B cell (primary cell): ENCODE measurements at regions not wholly inside any gene's neighbourhood (a gene's known extent, or its start where the extent isn't known, plus 50 kb on each side); places are given as distances from the start of the nearest gene placed in this dataset.

Experiments used
- ATAC-seq: fragments of 200-7000 bp; cut with Tn5 transposase; one replicate; pipeline ENCODE4 v1.10.0; 2021; ENCODE audit warnings: low read depth, mild to moderate bottlenecking, moderate number of reproducible peaks, moderate library complexity
- CTCF ChIA-PET: fragments of 350-600 bp; sonication (Branson Sonifier 250); formaldehyde crosslinking; loops from one replicate; lab custom pipeline; 2021; ENCODE audit warnings: antibody characterized with exemption, inconsistent platforms; lab: Charles Lee
- POLR2A ChIA-PET: fragments of 350-600 bp; sonication (Branson Sonifier 250); formaldehyde crosslinking; loops from one replicate; lab custom pipeline; 2021; ENCODE audit warnings: antibody characterized with exemption; lab: Charles Lee
- DNase-seq: peaks from one replicate; pipeline ENCODE4 v3.0.0; 2013
- H2AFZ ChIP-seq: 2 replicates; pipeline ENCODE4 v1.6.1; 2012; ENCODE audit warnings: mild to moderate bottlenecking, low read depth, low read length; ENCODE audit not compliant: insufficient read depth, poor library complexity, severe bottlenecking
- H3K27ac ChIP-seq, 2 donors: 1 replicate in 1 of 2; 2 replicates in 1 of 2; pipeline ENCODE4 v1.5.1; 2012 to 2013; ENCODE audit warnings: low read length in 2 of 2, mild to moderate bottlenecking in 2 of 2, moderate library complexity in 1 of 2
- H3K27me3 ChIP-seq, 4 experiments: fragments of 200-600 bp in 1 of 4; sonication (generic) in 1 of 4; replicated peaks in 1 of 4; 1 replicate in 2 of 4; 2 replicates in 2 of 4; pipeline versions ENCODE4 v1.6.1 to v1.7.0; 2013 to 2016; ENCODE audit warnings: low read length in 3 of 4, mild to moderate bottlenecking in 2 of 4, mixed read lengths in 1 of 4, moderate library complexity in 1 of 4; ENCODE audit not compliant: insufficient read depth in 4 of 4, control insufficient read depth in 3 of 4; ENCODE audit errors: control extremely low read depth in 1 of 4
- H3K36me3 ChIP-seq, 2 experiments: replicated peaks in 1 of 2; 1 replicate in 1 of 2; 2 replicates in 1 of 2; pipeline versions ENCODE4 v1.6.1 to v1.7.1; 2013; ENCODE audit warnings: low read length in 1 of 2; ENCODE audit not compliant: insufficient read depth in 2 of 2, control insufficient read depth in 1 of 2; ENCODE audit errors: control extremely low read depth in 1 of 2, extremely low read depth in 1 of 2
- H3K4me1 ChIP-seq, 2 donors: fragments of 200-600 bp in 1 of 2; sonication (generic) in 1 of 2; 1 replicate in 1 of 2; 2 replicates in 1 of 2; pipeline versions ENCODE4 v1.5.1 to v1.6.1; 2013 to 2017; ENCODE audit warnings: low read length in 2 of 2; ENCODE audit not compliant: control insufficient read depth in 2 of 2, insufficient read depth in 2 of 2
- H3K4me2 ChIP-seq: replicated peaks from 2 replicates; pipeline ENCODE3; 2012; ENCODE audit warnings: mild to moderate bottlenecking, low read depth, low read length; ENCODE audit not compliant: poor library complexity, severe bottlenecking
- H3K4me3 ChIP-seq, 5 experiments: fragments of 200-600 bp in 1 of 5; sonication (generic) in 1 of 5; 1 replicate in 3 of 5; 2 replicates in 2 of 5; pipeline versions ENCODE4 v1.5.1 to v1.7.0; 2011 to 2016; ENCODE audit warnings: low read length in 4 of 5, mild to moderate bottlenecking in 4 of 5, low read depth in 2 of 5, control low read depth in 1 of 5, moderate library complexity in 1 of 5; ENCODE audit not compliant: insufficient read depth in 1 of 5; ENCODE audit errors: control extremely low read depth in 1 of 5, extremely low read depth in 1 of 5
- H3K79me2 ChIP-seq: fragments of 200-600 bp; sonication (generic); one replicate; pipeline ENCODE4 v1.6.0; 2016; ENCODE audit warnings: low read length; ENCODE audit not compliant: control insufficient read depth, insufficient read depth
- H3K9ac ChIP-seq: fragments of 200-600 bp; sonication (generic); 2 replicates; pipeline ENCODE4 v1.6.1; 2017; ENCODE audit warnings: mild to moderate bottlenecking, low read length, moderate library complexity
- H3K9me3 ChIP-seq, 3 donors: one replicate each; pipeline versions ENCODE4 v1.6.1 to v1.7.1; 2013; ENCODE audit warnings: low read length in 2 of 3; ENCODE audit not compliant: control insufficient read depth in 2 of 3, insufficient read depth in 1 of 3; ENCODE audit errors: control extremely low read depth in 1 of 3
- H4K20me1 ChIP-seq: 2 replicates; pipeline ENCODE4 v1.6.0; 2012; ENCODE audit warnings: mild to moderate bottlenecking, low read length; ENCODE audit not compliant: insufficient read depth, control insufficient read depth, poor library complexity, severe bottlenecking
- H3K27ac Mint-ChIP-seq: one replicate; pipeline ENCODE4 v1.8.0; 2021; ENCODE audit warnings: mixed read lengths
- H3K27me3 Mint-ChIP-seq: one replicate; pipeline ENCODE4 v1.8.0; 2021; ENCODE audit warnings: mixed read lengths
- H3K4me1 Mint-ChIP-seq: one replicate; pipeline ENCODE4 v1.8.0; 2021; ENCODE audit warnings: mixed read lengths
- H3K4me3 Mint-ChIP-seq: one replicate; pipeline ENCODE4 v1.8.0; 2021; ENCODE audit warnings: mixed read lengths
- H3K9me3 Mint-ChIP-seq: one replicate; pipeline ENCODE4 v1.8.0; 2022; ENCODE audit warnings: mixed read lengths; ENCODE audit not compliant: insufficient read depth
- EZH2 ChIP-seq: IDR thresholded peaks from 2 replicates; pipeline ENCODE4 v1.6.1; 2012; ENCODE audit warnings: borderline replicate concordance, low read depth, mild to moderate bottlenecking, moderate library complexity, low read length; ENCODE audit not compliant: insufficient read depth, poor library complexity, severe bottlenecking
- WGBS: methylation state at CpG from one replicate; pipeline ENCODE4 v1.1.5; 2013; ENCODE audit warnings: missing lambda C conversion rate; ENCODE audit not compliant: insufficient coverage; 5-methylcytosine and 5-hydroxymethylcytosine counted together
- intact Hi-C: fragments of 100-400 bp; cut with micrococcal nuclease; formaldehyde crosslinking; loops from one replicate; pipeline ENCODE4 v1.10.0; 2022
- TF ChIP-seq, protein P1 (sequence below): fragments of 200-600 bp; IDR thresholded peaks from one replicate; pipeline ENCODE4 v1.8.0; 2022; ENCODE audit warnings: antibody characterized with exemption, mild to moderate bottlenecking

DNA sequence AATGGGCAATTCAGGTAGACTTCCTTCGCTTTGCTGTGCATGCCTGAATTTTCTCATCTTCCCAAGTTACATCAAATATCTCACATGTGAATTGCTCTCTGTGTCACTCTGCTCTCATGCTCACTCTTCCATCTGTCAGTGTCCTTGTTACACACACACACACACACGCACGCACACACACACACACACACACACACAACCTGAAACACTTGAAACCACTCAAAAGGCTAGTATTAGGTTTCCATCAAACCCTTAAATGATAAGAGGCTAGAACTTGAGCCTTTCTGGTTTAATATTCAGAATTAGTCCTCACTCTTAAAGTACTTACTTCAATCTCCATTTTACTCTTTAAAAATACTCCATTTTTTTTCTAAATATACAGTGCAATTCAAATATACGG, 282.4 kb downstream of the C11orf87 start:
- no peak overlapping the region for H3K27ac Mint-ChIP-seq
- TF ChIP-seq, protein P1, sequence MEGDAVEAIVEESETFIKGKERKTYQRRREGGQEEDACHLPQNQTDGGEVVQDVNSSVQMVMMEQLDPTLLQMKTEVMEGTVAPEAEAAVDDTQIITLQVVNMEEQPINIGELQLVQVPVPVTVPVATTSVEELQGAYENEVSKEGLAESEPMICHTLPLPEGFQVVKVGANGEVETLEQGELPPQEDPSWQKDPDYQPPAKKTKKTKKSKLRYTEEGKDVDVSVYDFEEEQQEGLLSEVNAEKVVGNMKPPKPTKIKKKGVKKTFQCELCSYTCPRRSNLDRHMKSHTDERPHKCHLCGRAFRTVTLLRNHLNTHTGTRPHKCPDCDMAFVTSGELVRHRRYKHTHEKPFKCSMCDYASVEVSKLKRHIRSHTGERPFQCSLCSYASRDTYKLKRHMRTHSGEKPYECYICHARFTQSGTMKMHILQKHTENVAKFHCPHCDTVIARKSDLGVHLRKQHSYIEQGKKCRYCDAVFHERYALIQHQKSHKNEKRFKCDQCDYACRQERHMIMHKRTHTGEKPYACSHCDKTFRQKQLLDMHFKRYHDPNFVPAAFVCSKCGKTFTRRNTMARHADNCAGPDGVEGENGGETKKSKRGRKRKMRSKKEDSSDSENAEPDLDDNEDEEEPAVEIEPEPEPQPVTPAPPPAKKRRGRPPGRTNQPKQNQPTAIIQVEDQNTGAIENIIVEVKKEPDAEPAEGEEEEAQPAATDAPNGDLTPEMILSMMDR: no peak
- TF ChIP-seq EZH2: no peak
- Histone ChIP-seq H3K27ac (no peak overlapping the region), H2AFZ (no peak overlapping the region), H3K4me2 (no peak overlapping the region), H3K27me3 (no peaks in the 10 kb centered on the region), H4K20me1 (no peaks in the 10 kb centered on the region), H3K9me3 (no peaks in the 10 kb centered on the region), H3K4me3 (no peak overlapping the region), H3K79me2 (no peaks in the 10 kb centered on the region), H3K4me1 (no peaks in the 10 kb centered on the region), H3K9ac (no peak overlapping the region), H3K36me3 (no peaks in the 10 kb centered on the region)
- ATAC-seq (no peak), DNase-seq (no peak)
- 100% methylated on average over 1 of the region's 4 CpGs for WGBS
- no peak overlapping the region for H3K4me3 Mint-ChIP-seq
- intact Hi-C loops: no loop called here
- peaks cover 11% of the 10 kb centered on the region for H3K27me3 Mint-ChIP-seq
- POLR2A ChIA-PET: no interaction called here
- CTCF ChIA-PET: no interaction called here
- H3K9me3 Mint-ChIP-seq: peaks cover 2% of the 10 kb centered on the region
- H3K4me1 Mint-ChIP-seq: no peaks in the 10 kb centered on the region

DNA sequence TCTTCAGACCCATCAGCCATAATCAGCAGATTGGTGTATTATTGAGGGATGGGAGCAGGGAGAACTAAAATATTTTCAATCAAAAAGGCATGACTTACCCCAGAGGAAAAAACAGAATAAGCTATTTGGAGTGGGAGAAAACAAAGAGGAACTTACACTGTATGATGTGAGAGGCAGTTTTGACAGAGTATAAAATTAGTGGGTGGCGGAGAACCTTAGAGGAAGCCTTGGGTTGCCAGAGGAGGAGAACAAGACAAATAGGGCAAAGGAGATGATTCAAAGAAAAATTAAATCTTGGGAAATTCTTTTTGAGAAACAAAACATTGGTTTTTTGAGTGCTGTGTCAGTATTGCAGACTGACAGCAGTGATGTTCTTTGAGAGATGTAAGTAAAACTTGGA, 285.0 kb downstream of the C11orf87 start:
- Mint-ChIP-seq H3K4me3 (no peak overlapping the region), H3K27me3 (peaks cover 14% of the 10 kb centered on the region), H3K27ac (no peak overlapping the region), H3K9me3 (no peaks in the 10 kb centered on the region), H3K4me1 (no peaks in the 10 kb centered on the region)
- no peak overlapping the region for H3K4me2 ChIP-seq
- CTCF ChIA-PET: no interaction called here
- POLR2A ChIA-PET: no interaction called here
- no peak overlapping the region for H3K27ac ChIP-seq
- no peaks in the 10 kb centered on the region for H3K36me3 ChIP-seq
- no peak overlapping the region for H3K4me3 ChIP-seq
- DNase-seq (no peak), ATAC-seq (no peak)
- 100% methylated on average over 1 of the region's 1 CpG for WGBS
- intact Hi-C loops: no loop called here
- H3K9me3 ChIP-seq: peaks cover 0 to 1% (median 0%) of the 10 kb centered on the region in 3 donors
- TF ChIP-seq, protein P1: no peak
- TF ChIP-seq EZH2: no peak
- no peak overlapping the region for H2AFZ ChIP-seq
- H3K27me3 ChIP-seq: no peaks in the 10 kb centered on the region
- H3K79me2 ChIP-seq: no peaks in the 10 kb centered on the region
- no peaks in the 10 kb centered on the region for H3K4me1 ChIP-seq
- no peak overlapping the region for H3K9ac ChIP-seq
- no peaks in the 10 kb centered on the region for H4K20me1 ChIP-seq
